Uterus (tissue), 2 donors: ENCODE measurements at regions not wholly inside any gene's neighbourhood (a gene's known extent, or its start where the extent isn't known, plus 50 kb on each side); places are given as distances from the start of the nearest gene placed in this dataset.

ENCODE experiments used
- CTCF ChIP-seq, 4 experiments: fragments of 200-600 bp in 2 of 4; fragments of 450-650 bp in 2 of 4; sonication (generic) in 2 of 4; IDR thresholded peaks; one replicate each; pipeline ENCODE4 v1.5.1; 2016 to 2019; ENCODE audit warnings: antibody characterized with exemption in 4 of 4, mild to moderate bottlenecking in 2 of 4, moderate library complexity in 1 of 4
- POLR2A ChIP-seq, 2 donors: fragments of 450-650 bp; IDR thresholded peaks; one replicate each; pipeline ENCODE4 v1.6.1; 2016; ENCODE audit warnings: antibody characterized with exemption in 2 of 2, mild to moderate bottlenecking in 1 of 2, moderate library complexity in 1 of 2

GRCh38 chr5:103397739-103398581, 139.4 kb downstream of the MACIR start:
- no peak for TF ChIP-seq CTCF (IDR thresholded peaks at IDR 0.05)
- no peak for TF ChIP-seq POLR2A (IDR thresholded peaks at IDR 0.05)
